ENCODE measurements at regions not wholly inside any gene's neighbourhood (a gene's known extent, or its start where the extent isn't known, plus 50 kb on each side); places are given as distances from the start of the nearest gene placed in this dataset.
"Not testable (repeated sequence)": the region's sequence is repeated elsewhere in the genome, so short reads cannot be mapped to it uniquely, and the experiment has no call there.

DNA sequence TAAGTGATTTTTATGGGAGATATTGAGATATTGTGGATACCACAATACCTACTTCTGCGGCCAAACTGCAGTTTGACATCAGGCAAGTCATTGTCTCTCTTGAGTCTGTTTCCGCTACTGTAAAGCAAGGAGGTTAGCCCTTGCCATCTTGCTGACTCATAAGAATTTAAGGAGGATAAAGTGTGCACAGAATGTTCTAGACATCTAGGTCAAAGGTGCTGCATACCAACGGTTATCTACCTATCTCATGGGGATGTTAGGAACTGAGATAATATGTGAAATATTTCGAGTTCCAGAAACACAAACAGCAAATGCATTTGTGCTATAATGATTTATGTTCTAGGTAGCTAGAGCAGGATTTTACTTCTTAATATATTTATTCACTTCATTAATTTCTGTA, 211.5 kb upstream of the NR3C2 start:
- no peak for DNase-seq (ENCODE audit: low read depth, low spot score)

- no peak for DNase-seq (ENCODE audit: low read depth, low spot score)
These were observed 209.8 kb upstream of the NR3C2 start for GRCh38 chr4:148651991-148652390.

DNA sequence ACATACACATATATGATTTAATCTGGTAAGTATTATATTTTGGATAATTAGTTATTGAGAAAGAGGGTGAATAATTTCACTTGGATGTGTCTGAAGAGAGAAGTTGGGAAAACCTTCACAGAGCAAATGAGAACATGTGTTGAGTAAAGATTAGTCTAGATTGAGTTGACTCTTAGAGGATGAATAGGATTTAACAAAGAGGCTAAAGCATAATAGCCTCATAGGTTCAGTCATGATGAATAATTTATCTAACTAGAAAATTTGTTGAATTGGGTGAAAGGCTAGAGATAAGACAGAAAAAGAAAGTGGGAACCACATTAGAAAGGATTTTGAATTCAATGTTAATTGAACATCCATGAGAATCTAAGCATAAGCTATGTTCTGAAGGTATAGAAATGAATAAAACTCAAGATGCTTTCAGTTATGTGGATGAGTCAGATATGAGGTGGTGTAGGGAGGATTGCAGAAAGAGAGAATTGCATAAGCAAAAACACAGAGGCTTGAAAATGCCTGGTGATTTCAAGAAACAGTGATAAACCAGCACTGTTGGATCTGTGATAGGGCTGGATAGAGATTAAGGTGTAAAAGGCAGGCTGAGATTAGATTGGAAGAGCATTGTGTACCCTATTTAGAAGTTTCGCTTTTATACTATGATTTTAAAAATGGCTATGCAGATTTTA, 207.6 kb upstream of the NR3C2 start:
- peak; percentile 2 for DNase-seq (ENCODE audit: low read depth, low spot score)

DNA sequence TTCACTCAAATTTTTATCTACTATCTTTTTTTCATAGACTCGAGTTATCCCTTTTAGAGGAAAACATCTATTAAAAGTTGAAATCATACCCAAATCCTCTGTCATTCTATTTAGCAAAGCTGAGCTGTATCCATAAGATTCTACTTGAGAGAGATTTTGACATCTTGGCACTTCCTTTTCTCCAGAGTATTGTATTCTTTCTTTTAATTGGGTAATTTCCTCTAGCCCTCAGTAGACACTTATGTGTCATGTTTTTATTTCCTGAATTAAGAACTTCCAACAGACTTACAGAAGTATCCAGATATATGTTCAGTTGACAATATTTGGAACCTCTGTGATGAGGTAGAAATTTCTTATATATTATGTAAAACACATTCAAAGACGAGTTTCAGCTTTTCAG, 201.6 kb upstream of the NR3C2 start:
- DNase-seq (ENCODE audit: low read depth, low spot score), result no peak

DNA sequence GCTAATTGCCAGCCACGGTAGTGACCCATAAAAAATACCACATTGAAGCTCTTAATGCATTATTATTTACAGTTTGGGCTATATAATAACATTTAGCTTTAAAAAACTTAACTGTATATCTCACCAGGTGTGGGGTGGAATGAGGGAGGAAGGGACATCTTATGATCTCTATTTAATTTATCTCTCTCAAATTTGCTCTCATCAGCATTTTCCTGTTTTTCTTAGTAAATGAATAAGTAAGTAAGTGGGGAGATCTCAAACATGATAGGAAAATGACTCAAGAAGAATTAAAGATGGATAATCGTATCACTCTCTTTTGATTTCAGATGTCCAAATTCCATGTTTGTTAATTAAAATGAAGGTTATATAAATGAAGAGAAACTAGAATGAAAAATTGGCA, 200.7 kb upstream of the NR3C2 start:
- DNase-seq (ENCODE audit: low read depth, low spot score), result no peak

DNA sequence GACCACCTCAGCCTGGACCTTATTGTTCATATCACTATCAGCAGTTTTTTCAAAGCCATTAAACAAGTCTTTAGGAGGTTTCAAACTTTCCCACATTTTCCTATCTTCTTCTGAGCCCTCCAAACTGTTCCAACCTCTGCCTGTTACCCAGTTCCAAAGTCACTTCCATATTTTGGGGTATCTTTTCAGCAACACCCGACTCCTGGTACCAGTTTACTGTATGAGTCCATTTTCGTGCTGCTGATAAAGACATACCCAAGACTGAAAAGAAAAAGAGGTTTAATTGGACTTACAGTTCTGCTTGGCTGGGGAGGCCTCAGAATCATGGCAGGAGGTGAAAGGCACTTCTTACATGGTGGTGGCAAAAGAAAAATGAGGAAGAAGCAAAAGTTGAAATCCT, 195.9 kb upstream of the NR3C2 start:
- not testable (repeated sequence) for DNase-seq (ENCODE audit: low read depth, low spot score)

DNA sequence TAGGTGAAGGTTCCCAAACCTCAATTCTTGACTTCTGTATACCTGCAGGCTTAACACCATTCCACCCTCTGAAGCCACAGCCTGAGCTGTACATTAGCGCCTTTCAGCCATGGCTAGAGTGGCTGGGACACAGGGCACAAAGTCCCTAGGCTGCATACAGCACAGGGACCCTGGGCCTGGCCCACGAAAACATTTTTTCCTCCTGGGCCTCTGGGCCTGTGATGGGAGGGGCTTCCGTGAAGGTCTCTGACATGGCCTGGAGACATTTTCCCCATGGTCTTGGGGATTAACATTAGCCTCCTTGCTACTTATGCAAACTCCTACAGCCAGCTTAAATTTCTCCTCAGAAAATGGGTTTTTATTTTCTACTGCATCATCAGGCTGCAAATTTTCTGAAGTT, 195.2 kb upstream of the NR3C2 start:
- DNase-seq (ENCODE audit: low read depth, low spot score), result not testable (repeated sequence)

DNA sequence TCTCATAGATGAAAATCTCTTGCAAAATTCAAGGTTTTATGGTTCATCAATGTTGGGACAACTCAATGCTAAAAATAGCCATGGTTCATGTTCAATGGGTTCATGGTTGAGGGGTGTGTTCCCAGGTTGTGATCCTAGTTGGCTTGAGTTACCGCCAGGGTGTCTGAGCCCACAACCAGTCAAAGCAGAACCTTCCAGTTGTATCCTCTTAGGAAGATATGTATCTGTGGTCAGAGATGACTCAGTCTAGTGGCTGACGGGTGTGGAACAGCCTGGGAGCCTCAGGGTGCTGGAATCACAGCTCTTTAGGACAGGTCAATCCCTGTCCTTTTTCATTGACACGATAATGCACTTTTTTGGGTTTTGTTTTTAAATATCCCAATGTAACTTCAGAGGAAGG, 192.3 kb upstream of the NR3C2 start:
- DNase-seq (ENCODE audit: low read depth, low spot score), result no peak

GRCh38 chr4:148633720-148634119, 191.5 kb upstream of the NR3C2 start:
- DNase-seq (ENCODE audit: low read depth, low spot score), result no peak

- no peak for DNase-seq (ENCODE audit: low read depth, low spot score)
These were observed 190.3 kb upstream of the NR3C2 start for GRCh38 chr4:148632476-148632875.

DNA sequence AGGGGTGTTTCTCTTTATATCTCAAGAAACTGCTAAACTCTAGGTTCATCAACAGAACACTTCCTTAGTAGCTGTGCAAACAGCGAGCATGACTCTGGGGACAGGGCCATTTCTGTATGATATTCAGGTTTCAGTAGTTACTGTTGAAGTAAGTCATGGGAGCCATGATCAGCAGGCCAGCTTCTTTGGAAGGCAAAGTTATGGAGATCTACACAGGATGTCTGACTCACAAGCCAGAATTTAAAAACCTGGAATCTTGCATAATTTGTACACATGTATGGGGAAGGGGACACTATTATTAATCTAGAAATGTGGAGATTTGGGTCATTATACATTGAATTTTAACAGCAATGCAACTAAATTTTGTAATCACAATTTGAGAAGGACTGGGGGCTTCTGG, 187.8 kb upstream of the NR3C2 start:
- DNase-seq (ENCODE audit: low read depth, low spot score), result no peak

DNA sequence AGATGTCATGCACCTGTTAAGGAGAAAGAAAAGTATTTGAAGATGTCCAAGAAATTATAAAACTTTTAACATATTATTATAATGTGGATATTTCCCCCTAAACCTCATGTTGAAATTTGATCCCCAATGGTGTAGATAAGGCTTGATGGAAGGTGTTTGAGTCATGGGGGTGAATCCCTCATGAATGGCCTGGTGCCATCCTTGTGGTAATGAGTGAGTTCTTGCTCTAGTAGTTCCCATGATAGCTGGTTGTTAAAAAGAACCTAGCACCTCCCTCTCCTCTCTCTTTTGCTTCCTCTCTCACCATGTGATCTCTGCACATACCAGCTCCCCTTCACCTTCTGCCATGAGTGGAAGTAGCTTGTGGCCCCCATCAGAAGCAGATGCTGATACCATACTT, 176.6 kb upstream of the NR3C2 start:
- DNase-seq (ENCODE audit: low read depth, low spot score), result no peak

GRCh38 chr4:148608968-148609367, 166.8 kb upstream of the NR3C2 start:
- DNase-seq (ENCODE audit: low read depth, low spot score), result no peak

DNA sequence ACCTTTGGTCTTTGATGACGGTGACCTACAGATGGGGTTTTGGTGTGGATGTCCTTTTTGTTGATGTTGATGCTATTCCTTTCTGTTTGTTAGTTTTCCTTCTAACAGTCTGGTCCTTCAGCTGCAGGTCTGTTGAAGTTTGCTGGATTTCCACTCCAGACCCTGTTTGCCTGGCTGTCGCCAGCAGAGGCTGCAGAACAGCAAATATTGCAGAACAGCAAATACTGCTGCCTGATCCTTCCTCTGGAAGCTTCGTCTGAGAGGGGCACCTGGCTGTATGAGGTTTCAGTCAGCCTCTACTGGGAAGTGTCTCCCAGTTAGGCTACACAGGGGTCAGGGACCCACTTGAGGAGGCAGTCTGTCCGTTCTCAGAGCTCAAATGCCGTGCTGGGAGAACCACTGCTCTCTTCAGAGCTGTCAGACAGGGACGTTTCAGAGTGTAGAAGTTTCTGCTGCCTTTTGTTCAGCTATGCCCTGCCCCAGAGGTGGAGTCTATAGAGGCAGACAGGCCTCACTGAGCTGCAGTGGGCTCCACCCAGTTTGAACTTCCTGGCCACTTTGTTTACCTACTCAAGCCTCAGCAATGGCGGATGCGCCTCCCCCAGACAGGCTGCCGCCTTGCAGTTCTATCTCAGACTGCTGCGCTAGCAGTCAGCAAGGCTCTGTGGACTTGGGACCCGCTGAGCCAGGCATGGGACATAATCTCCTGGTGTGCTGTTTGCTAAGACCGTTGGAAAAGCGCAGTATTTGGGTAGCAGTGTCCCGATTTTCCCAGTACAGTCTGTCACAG, 156.4 kb upstream of the NR3C2 start:
- DNase-seq (ENCODE audit: low read depth, low spot score), result not testable (repeated sequence)

DNA sequence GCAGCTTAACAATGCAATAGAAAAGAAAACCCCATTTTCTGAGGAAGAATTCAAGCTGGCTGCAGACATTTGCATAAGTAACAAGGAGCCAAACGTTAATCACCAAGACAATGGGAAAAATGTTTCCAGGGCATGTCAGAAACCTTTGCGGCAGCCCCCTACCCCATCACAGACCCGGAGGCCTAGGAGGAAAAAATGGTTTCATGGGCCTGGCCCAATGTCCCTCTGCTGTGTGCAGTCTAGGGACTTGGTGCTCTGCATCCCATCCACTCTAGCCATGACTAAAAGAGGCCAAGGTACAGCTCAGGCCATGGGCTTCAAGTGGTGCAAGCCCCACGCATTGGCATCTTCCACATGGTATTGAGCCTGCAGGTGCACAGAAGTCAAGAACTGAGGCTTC, 147.0 kb upstream of the NR3C2 start:
- DNase-seq (ENCODE audit: low read depth, low spot score), result no peak

- DNase-seq (ENCODE audit: low read depth, low spot score), result no peak
These were observed 133.4 kb upstream of the NR3C2 start for GRCh38 chr4:148575577-148575976.

DNA sequence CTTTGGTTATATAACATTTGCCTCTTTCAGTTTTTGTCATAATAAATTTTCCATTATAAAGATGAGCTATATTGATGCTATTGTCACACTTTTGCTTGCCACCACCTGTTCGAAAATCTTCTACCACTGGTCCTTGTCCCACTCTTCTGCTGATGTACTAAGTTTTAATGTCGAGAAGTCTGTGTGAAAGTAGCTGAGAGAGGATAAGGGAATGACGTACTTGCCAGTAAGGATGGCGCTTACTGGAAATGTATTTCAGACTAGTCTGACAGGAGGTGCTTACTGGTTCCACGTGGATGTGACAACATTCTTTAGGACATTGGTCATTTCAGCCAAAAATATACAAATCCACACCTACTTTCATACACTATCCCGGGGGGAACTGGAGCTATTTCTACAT, 132.7 kb upstream of the NR3C2 start:
- DNase-seq (ENCODE audit: low read depth, low spot score), result no peak

DNA sequence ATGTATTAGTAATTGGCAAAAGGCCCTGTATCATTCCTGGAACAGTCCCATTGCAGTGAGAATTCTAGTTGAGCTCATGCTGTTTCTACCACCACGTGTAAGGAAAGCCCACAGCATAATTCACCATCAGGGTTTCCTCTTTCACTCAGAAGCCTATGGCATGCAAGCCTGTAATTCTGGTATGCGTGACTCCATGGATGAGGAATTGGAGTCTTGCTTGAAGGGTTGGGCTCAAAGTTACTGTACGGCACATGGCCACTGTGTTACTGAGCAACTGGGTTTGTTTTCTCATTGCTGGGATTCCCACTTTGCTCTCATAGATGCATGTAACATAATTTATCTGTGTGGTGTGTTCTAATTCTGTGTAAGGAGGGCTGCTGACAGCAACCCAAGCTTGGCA, 132.3 kb upstream of the NR3C2 start:
- peak; percentile 43 for DNase-seq (ENCODE audit: low read depth, low spot score)

- DNase-seq (ENCODE audit: low read depth, low spot score), result no peak
These were observed 131.9 kb upstream of the NR3C2 start for GRCh38 chr4:148574066-148574465.

- no peak for DNase-seq (ENCODE audit: low read depth, low spot score)
These were observed 131.1 kb upstream of the NR3C2 start for GRCh38 chr4:148573296-148573695.

GRCh38 chr4:148565801-148566200, 123.6 kb upstream of the NR3C2 start:
- DNase-seq (ENCODE audit: low read depth, low spot score), result peak; percentile 11

GRCh38 chr4:148563684-148564083, 121.5 kb upstream of the NR3C2 start:
- DNase-seq (ENCODE audit: low read depth, low spot score), result no peak

GRCh38 chr4:148561467-148561866, 119.3 kb upstream of the NR3C2 start:
- DNase-seq (ENCODE audit: low read depth, low spot score), result no peak

All from astrocyte of the hippocampus (primary cell).